IMR-90 (cell line): ENCODE measurements at regions not wholly inside any gene's neighbourhood (a gene's known extent, or its start where the extent isn't known, plus 50 kb on each side); places are given as distances from the start of the nearest gene placed in this dataset.

Experiments
- MXI1 ChIP-seq: IDR thresholded peaks from 2 replicates; pipeline ENCODE4 v1.6.1; 2012; ENCODE audit warnings: low read depth, mild to moderate bottlenecking, low read length, moderate library complexity, borderline replicate concordance
- RAD21 ChIP-seq: IDR thresholded peaks from 2 replicates; pipeline ENCODE4 v1.6.1; 2012; ENCODE audit warnings: low read length, improper control_type of control experiment
- TF ChIP-seq, protein P1 (sequence below): conservative IDR thresholded peaks from 2 replicates; pipeline ENCODE4 v1.5.1; 2012; ENCODE audit warnings: mild to moderate bottlenecking, low read depth, low read length, improper control_type of control experiment

DNA sequence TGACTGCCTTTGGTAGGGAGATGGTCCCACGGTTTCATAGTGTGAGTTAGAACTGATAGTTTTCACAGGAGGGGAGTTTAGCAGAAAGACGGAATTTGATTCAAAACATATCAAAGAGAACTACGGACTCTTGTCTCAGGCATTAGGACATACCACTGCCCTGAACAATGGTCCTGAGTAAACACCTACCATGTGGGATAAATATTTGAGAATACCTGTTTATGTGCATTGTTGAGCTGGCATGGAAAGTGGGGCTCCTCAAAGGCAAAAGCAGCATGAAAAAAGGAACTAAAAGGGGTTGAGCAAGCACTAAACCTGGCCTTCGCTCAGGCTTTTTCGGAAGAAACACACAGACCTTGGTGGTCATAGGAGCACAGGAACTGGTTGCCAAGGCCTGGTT, 144.4 kb downstream of the ZNF621 start:
- no peak for TF ChIP-seq MXI1
- TF ChIP-seq, protein P1, sequence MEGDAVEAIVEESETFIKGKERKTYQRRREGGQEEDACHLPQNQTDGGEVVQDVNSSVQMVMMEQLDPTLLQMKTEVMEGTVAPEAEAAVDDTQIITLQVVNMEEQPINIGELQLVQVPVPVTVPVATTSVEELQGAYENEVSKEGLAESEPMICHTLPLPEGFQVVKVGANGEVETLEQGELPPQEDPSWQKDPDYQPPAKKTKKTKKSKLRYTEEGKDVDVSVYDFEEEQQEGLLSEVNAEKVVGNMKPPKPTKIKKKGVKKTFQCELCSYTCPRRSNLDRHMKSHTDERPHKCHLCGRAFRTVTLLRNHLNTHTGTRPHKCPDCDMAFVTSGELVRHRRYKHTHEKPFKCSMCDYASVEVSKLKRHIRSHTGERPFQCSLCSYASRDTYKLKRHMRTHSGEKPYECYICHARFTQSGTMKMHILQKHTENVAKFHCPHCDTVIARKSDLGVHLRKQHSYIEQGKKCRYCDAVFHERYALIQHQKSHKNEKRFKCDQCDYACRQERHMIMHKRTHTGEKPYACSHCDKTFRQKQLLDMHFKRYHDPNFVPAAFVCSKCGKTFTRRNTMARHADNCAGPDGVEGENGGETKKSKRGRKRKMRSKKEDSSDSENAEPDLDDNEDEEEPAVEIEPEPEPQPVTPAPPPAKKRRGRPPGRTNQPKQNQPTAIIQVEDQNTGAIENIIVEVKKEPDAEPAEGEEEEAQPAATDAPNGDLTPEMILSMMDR = no peak
- TF ChIP-seq RAD21 = no peak
